IMR-90 (cell line): ENCODE measurements at regions not wholly inside any gene's neighbourhood (a gene's known extent, or its start where the extent isn't known, plus 50 kb on each side); places are given as distances from the start of the nearest gene placed in this dataset.

ENCODE experiments used
- ATAC-seq: fragments of 200-7000 bp; cut with Tn5 transposase; 2 replicates; pipeline ENCODE4 v1.9.1; 2020; ENCODE audit warnings: low read depth, mild to moderate bottlenecking, moderate library complexity
- BruUV-seq: library from RNA; stranded (reverse); fragments of 400-500 nt; replicated peaks from 2 replicates; lab custom pipeline; 2021; lab: Mats Ljungman, UMichigan
- CTCF ChIA-PET: fragments of 300-600 bp; formaldehyde crosslinking; extraction: SDS; loops from one replicate; lab custom pipeline; 2021; ENCODE audit warnings: antibody characterized with exemption; lab: Yijun Ruan, JAX
- POLR2A ChIA-PET: fragments of 300-600 bp; sonication (Branson Sonifier 250); formaldehyde crosslinking; loops from one replicate; lab custom pipeline; 2022; ENCODE audit warnings: antibody characterized with exemption; ENCODE audit not compliant: unreplicated experiment; lab: Charles Lee
- DNase-seq: peaks from one replicate; pipeline ENCODE4 v3.0.0; 2013
- H2AFZ ChIP-seq: replicated peaks from 2 replicates; pipeline ENCODE3; 2013; ENCODE audit warnings: low read length, mild to moderate bottlenecking; ENCODE audit not compliant: poor library complexity
- H2AK5ac ChIP-seq: 2 replicates; pipeline ENCODE4 v1.6.1; 2013; ENCODE audit warnings: low read depth, low read length, inconsistent platforms
- H2AK9ac ChIP-seq: replicated peaks from 2 replicates; pipeline ENCODE3; 2013; ENCODE audit warnings: mild to moderate bottlenecking, low read depth, low read length, moderate library complexity; ENCODE audit not compliant: poor library complexity
- H2BK120ac ChIP-seq: 2 replicates; pipeline ENCODE4 v1.6.1; 2013; ENCODE audit warnings: low read depth, low read length, inconsistent platforms
- H2BK15ac ChIP-seq: 3 replicates; pipeline ENCODE4 v1.6.1; 2013; ENCODE audit warnings: low read depth, low read length, inconsistent platforms
- H2BK20ac ChIP-seq: 2 replicates; pipeline ENCODE4 v1.6.1; 2013; ENCODE audit warnings: low read depth, mild to moderate bottlenecking, inconsistent platforms, low read length, moderate library complexity
- H2BK5ac ChIP-seq: 2 replicates; pipeline ENCODE4 v1.6.1; 2013; ENCODE audit warnings: mild to moderate bottlenecking, low read depth, low read length, inconsistent platforms; ENCODE audit not compliant: poor library complexity, severe bottlenecking
- H3K14ac ChIP-seq: replicated peaks from 2 replicates; pipeline ENCODE4 v1.6.1; 2013; ENCODE audit warnings: low read depth, low read length, inconsistent platforms
- H3K18ac ChIP-seq: 2 replicates; pipeline ENCODE4 v1.6.1; 2013; ENCODE audit warnings: low read depth, low read length, control low read depth
- H3K23ac ChIP-seq: 2 replicates; pipeline ENCODE4 v1.6.1; 2013; ENCODE audit warnings: low read depth, low read length, inconsistent platforms
- H3K27ac ChIP-seq: 2 replicates; pipeline ENCODE4 v1.5.1; 2013; ENCODE audit warnings: mild to moderate bottlenecking, control low read depth, low read length; ENCODE audit not compliant: insufficient read depth
- H3K27me3 ChIP-seq: 2 replicates; pipeline ENCODE4 v1.6.1; 2013; ENCODE audit warnings: low read length; ENCODE audit not compliant: control insufficient read depth, insufficient read depth
- H3K36me3 ChIP-seq: 2 replicates; pipeline ENCODE4 v1.6.1; 2013; ENCODE audit warnings: low read length, mixed read lengths; ENCODE audit not compliant: control insufficient read depth, insufficient read depth
- H3K4ac ChIP-seq: 2 replicates; pipeline ENCODE4 v1.6.1; 2013; ENCODE audit warnings: low read depth, low read length, inconsistent platforms
- H3K4me1 ChIP-seq: 2 replicates; pipeline ENCODE4 v1.6.1; 2013; ENCODE audit warnings: low read length, mixed read lengths; ENCODE audit not compliant: control insufficient read depth, insufficient read depth
- H3K4me2 ChIP-seq: 2 replicates; pipeline ENCODE4 v1.6.1; 2013; ENCODE audit warnings: low read depth, mild to moderate bottlenecking, control low read depth, low read length, moderate library complexity
- H3K4me3 ChIP-seq: 2 replicates; pipeline ENCODE4 v1.5.1; 2013; ENCODE audit warnings: low read depth, mild to moderate bottlenecking, control low read depth, low read length, moderate library complexity; ENCODE audit not compliant: insufficient read depth
- H3K56ac ChIP-seq: 2 replicates; pipeline ENCODE4 v1.6.1; 2013; ENCODE audit warnings: low read length, inconsistent platforms; ENCODE audit not compliant: insufficient read depth; ENCODE audit errors: extremely low read depth
- H3K79me1 ChIP-seq, 2 experiments: 2 replicates each; pipeline ENCODE4 v1.6.1; 2013; ENCODE audit warnings: low read length in 2 of 2, inconsistent platforms in 1 of 2, low read depth in 1 of 2
- H3K9ac ChIP-seq: 2 replicates; pipeline ENCODE4 v1.6.1; 2013; ENCODE audit warnings: low read depth, low read length, control low read depth
- H3K9me1 ChIP-seq: 2 replicates; pipeline ENCODE4 v1.6.1; 2013; ENCODE audit warnings: low read length, inconsistent platforms; ENCODE audit not compliant: insufficient read depth
- H3K9me3 ChIP-seq: 2 replicates; pipeline ENCODE4 v1.6.1; 2013; ENCODE audit warnings: low read length; ENCODE audit not compliant: control insufficient read depth, insufficient read depth
- H4K20me1 ChIP-seq: 2 replicates; pipeline ENCODE4 v1.6.1; 2013; ENCODE audit warnings: low read length, inconsistent platforms; ENCODE audit not compliant: insufficient read depth
- H4K5ac ChIP-seq: 2 replicates; pipeline ENCODE4 v1.6.1; 2013; ENCODE audit warnings: mild to moderate bottlenecking, low read depth, low read length, control low read depth
- H4K8ac ChIP-seq, 2 experiments: 2 replicates each; pipeline ENCODE4 v1.6.1; 2013; ENCODE audit warnings: low read depth in 2 of 2, low read length in 2 of 2, control low read depth in 1 of 2, inconsistent platforms in 1 of 2
- H4K91ac ChIP-seq: 2 replicates; pipeline ENCODE4 v1.6.1; 2013; ENCODE audit warnings: low read depth, low read length, inconsistent platforms; ENCODE audit not compliant: insufficient read depth
- BHLHE40 ChIP-seq: fragments of 150-350 bp; IDR thresholded peaks from 2 replicates; pipeline ENCODE4 v1.6.1; 2016; ENCODE audit warnings: mild to moderate bottlenecking, low read depth, low read length
- FOS ChIP-seq: fragments of 150-350 bp; IDR thresholded peaks from 2 replicates; pipeline ENCODE4 v1.6.1; 2016; ENCODE audit warnings: low read depth, low read length
- MAZ ChIP-seq: IDR thresholded peaks from 2 replicates; pipeline ENCODE4 v1.6.1; 2012; ENCODE audit warnings: low read depth, mild to moderate bottlenecking, low read length, improper control_type of control experiment, moderate library complexity, borderline replicate concordance
- MXI1 ChIP-seq: IDR thresholded peaks from 2 replicates; pipeline ENCODE4 v1.6.1; 2012; ENCODE audit warnings: low read depth, mild to moderate bottlenecking, low read length, moderate library complexity, borderline replicate concordance
- NFE2L2 ChIP-seq: fragments of 150-350 bp; IDR thresholded peaks from 2 replicates; pipeline ENCODE4 v1.6.1; 2016; ENCODE audit warnings: low read depth, mild to moderate bottlenecking, low read length
- RAD21 ChIP-seq: IDR thresholded peaks from 2 replicates; pipeline ENCODE4 v1.6.1; 2012; ENCODE audit warnings: low read length, improper control_type of control experiment
- RCOR1 ChIP-seq: IDR thresholded peaks from 2 replicates; pipeline ENCODE4 v1.6.1; 2012; ENCODE audit warnings: mild to moderate bottlenecking, low read length, improper control_type of control experiment; ENCODE audit not compliant: insufficient replicate concordance
- RFX5 ChIP-seq: IDR thresholded peaks from 2 replicates; pipeline ENCODE4 v1.8.0; 2012; ENCODE audit warnings: low read depth, mild to moderate bottlenecking, low read length, moderate library complexity
- SMC3 ChIP-seq: fragments of 150-350 bp; IDR thresholded peaks from 2 replicates; pipeline ENCODE4 v1.6.1; 2016; ENCODE audit warnings: low read depth, mild to moderate bottlenecking, antibody characterized with exemption, low read length, moderate library complexity
- WGBS, 2 experiments: methylation state at CpG; one replicate each; pipeline versions ENCODE4 v1.1.5 to v1.1.7; 2013; ENCODE audit warnings: missing lambda C conversion rate in 2 of 2; ENCODE audit not compliant: insufficient read length in 1 of 2; ENCODE audit errors: extremely low coverage in 2 of 2; 5-methylcytosine and 5-hydroxymethylcytosine counted together
- dilution Hi-C: fragments of 300-500 bp; cut with HindIII; formaldehyde crosslinking; loops from one replicate; pipeline ENCODE4 v1.14.3; 2018; ENCODE audit warnings: low sequenced_read_pairs; ENCODE audit not compliant: unreplicated experiment
- in situ Hi-C: fragments of 300-500 bp; cut with MboI; formaldehyde crosslinking; loops from 3 replicates; pipeline ENCODE4 v1.14.3; 2019; ENCODE audit warnings: low sequenced_read_pairs, inconsistent platforms, mixed read lengths
- intact Hi-C: fragments of 100-400 bp; cut with micrococcal nuclease; formaldehyde crosslinking; loops from 2 replicates; pipeline ENCODE4 v1.10.0; 2022
- TF ChIP-seq, protein P1 (sequence below): conservative IDR thresholded peaks from 2 replicates; pipeline ENCODE4 v1.5.1; 2012; ENCODE audit warnings: mild to moderate bottlenecking, low read depth, low read length, improper control_type of control experiment
- TF ChIP-seq, protein P2 (sequence below): fragments of 150-350 bp; IDR thresholded peaks from 2 replicates; pipeline ENCODE4 v1.6.1; 2016; ENCODE audit warnings: low read depth, mild to moderate bottlenecking, low read length, moderate library complexity, borderline replicate concordance
- TF ChIP-seq, protein P3 (sequence below): fragments of 150-350 bp; IDR thresholded peaks from 2 replicates; pipeline ENCODE4 v1.6.1; 2017; ENCODE audit warnings: mild to moderate bottlenecking, antibody characterized with exemption, low read length, low read depth

DNA sequence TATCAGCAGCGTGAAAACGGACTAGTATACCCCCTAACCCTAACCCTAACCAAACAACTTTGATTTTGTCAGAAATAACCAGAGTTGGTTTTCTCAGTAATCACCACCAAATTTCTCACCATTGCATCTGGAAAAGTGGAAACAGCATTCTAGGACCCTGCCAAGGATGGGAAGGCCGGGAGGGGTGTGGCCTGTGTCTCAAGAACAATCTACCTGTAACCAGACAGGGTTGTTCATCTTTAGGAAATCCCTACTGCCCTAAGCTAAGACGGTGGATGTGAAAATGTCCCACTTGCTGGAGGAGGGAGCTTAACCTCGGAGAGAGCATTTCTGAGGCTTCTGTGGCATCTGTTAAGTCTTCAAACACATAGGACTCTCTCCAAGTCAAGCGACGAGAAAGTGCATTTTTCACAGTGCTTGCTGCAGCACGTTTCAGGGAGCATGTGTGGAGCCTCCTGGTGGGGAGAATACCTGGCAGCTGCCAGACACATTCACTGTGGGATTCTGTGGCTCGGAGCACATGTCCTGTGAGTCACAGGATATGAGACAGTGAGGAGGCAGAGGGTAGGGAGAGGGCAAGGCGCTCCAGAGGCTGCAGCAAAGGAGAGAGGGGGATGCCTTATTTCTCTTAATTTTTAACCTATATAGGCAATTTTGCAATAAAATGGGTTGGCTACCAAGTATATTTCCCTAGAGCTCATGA is 207.5 kb downstream of the SPP2 start:
- Histone ChIP-seq H3K36me3 (no peaks in the 10 kb centered on the region), H2AFZ (peak overlapping the region; percentile 88), H3K4ac (peak overlapping the region; percentile 88), H3K4me3 (no peak overlapping the region), H4K91ac (peak overlapping the region; percentile 80), H3K27ac (peak overlapping the region; percentile 6), H3K56ac (0 out of 2 replicates have a peak overlapping the region, but pooled peaks have one; percentile 40), H4K8ac (peak overlapping the region in 1 of 2 experiments; percentile 89; a peak in 3 of 4 replicates), H2AK9ac (peak overlapping the region; percentile 83), H3K27me3 (no peaks in the 10 kb centered on the region), H2AK5ac (peak overlapping the region; percentile 72), H2BK15ac (peak overlapping the region; percentile 92; the same call in 2 of the 3 replicates), H3K9ac (no peak overlapping the region; the same call in 1 of the 2 replicates), H3K18ac (peak overlapping the region; percentile 4; the same call in 1 of the 2 replicates), H3K79me1 (no peaks in the 10 kb centered on the region), H3K14ac (peak overlapping the region; percentile 88), H3K4me1 (peaks cover 10% of the 10 kb centered on the region), H2BK120ac (peak overlapping the region; percentile 96), H4K20me1 (no peaks in the 10 kb centered on the region), H3K4me2 (peak overlapping the region; percentile 6; the same call in 1 of the 2 replicates), H3K23ac (peak overlapping the region; percentile 57; the same call in 1 of the 2 replicates), H4K5ac (peak overlapping the region; percentile 1; the same call in 1 of the 2 replicates), H3K9me1 (peaks cover 8% of the 10 kb centered on the region), H2BK20ac (peak overlapping the region; percentile 98), H2BK5ac (peak overlapping the region; percentile 96), H3K9me3 (no peaks in the 10 kb centered on the region)
- ChIA-PET POLR2A (interaction anchor here (0.7 kb wide), 1 partner anchor 33 kb away, joined by 3 read pairs; no protein-coding TSS in a partner anchor), CTCF (interaction anchor here (0.8 to 1.4 kb wide), 3 partner anchors 11 to 122 kb away, joined by 3 to 4 read pairs (median 4); no protein-coding TSS in a partner anchor)
- peak; percentile 97 for ATAC-seq
- no CpG with 5 or more reads among the region's 10 CpGs for WGBS, 2 experiments
- intact Hi-C loops (loop anchor here (1.0 to 10.0 kb wide), 2 partner anchors 123 to 283 kb away; no protein-coding TSS in a partner anchor), dilution Hi-C loops (no loop called here), in situ Hi-C loops (loop anchor here (25.0 kb wide), 1 partner anchor 854 kb away; no protein-coding TSS in a partner anchor)
- no TSS peak for BruUV-seq
- DNase-seq = peak; percentile 99
- peak; percentile 81 for TF ChIP-seq SMC3
- peak; percentile 77 for TF ChIP-seq RAD21
- TF ChIP-seq RFX5 = no peak
- peak; percentile 63; the same call in 1 of the 2 replicates for TF ChIP-seq MXI1
- TF ChIP-seq RCOR1 = peak; percentile 52
- peak; percentile 95 for TF ChIP-seq BHLHE40
- TF ChIP-seq, protein P1, sequence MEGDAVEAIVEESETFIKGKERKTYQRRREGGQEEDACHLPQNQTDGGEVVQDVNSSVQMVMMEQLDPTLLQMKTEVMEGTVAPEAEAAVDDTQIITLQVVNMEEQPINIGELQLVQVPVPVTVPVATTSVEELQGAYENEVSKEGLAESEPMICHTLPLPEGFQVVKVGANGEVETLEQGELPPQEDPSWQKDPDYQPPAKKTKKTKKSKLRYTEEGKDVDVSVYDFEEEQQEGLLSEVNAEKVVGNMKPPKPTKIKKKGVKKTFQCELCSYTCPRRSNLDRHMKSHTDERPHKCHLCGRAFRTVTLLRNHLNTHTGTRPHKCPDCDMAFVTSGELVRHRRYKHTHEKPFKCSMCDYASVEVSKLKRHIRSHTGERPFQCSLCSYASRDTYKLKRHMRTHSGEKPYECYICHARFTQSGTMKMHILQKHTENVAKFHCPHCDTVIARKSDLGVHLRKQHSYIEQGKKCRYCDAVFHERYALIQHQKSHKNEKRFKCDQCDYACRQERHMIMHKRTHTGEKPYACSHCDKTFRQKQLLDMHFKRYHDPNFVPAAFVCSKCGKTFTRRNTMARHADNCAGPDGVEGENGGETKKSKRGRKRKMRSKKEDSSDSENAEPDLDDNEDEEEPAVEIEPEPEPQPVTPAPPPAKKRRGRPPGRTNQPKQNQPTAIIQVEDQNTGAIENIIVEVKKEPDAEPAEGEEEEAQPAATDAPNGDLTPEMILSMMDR = peak; percentile 81
- peak; percentile 81 for TF ChIP-seq FOS
- 0 out of 2 replicates have a peak, but pooled peaks have one; percentile 32 for TF ChIP-seq MAZ
- TF ChIP-seq, protein P2, sequence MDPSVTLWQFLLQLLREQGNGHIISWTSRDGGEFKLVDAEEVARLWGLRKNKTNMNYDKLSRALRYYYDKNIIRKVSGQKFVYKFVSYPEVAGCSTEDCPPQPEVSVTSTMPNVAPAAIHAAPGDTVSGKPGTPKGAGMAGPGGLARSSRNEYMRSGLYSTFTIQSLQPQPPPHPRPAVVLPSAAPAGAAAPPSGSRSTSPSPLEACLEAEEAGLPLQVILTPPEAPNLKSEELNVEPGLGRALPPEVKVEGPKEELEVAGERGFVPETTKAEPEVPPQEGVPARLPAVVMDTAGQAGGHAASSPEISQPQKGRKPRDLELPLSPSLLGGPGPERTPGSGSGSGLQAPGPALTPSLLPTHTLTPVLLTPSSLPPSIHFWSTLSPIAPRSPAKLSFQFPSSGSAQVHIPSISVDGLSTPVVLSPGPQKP = no peak
- TF ChIP-seq NFE2L2 = peak; percentile 8; the same call in 1 of the 2 replicates
- TF ChIP-seq, protein P3, sequence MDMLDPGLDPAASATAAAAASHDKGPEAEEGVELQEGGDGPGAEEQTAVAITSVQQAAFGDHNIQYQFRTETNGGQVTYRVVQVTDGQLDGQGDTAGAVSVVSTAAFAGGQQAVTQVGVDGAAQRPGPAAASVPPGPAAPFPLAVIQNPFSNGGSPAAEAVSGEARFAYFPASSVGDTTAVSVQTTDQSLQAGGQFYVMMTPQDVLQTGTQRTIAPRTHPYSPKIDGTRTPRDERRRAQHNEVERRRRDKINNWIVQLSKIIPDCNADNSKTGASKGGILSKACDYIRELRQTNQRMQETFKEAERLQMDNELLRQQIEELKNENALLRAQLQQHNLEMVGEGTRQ = peak; percentile 83
